ENCODE measurements at regions not wholly inside any gene's neighbourhood (a gene's known extent, or its start where the extent isn't known, plus 50 kb on each side); places are given as distances from the start of the nearest gene placed in this dataset.

DNA sequence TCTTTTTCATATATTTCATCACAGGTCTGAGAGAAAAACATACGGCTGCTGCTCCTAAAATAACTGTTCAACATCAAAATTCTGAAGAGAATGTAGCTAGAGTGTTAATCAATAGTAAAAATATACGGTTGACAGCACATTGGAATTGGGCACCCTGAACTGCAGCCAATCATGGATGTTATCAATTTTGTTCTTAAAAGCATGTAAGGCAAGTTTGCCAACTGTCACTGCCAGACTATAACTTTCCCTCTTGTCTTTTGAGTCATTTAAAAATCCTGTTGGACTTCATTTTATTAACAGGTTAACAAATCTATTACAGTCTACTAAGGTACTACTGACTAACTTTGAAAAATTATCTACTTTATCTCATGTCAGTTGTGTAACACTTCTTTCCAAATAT is 592.8 kb downstream of the HACE1 start:
- Histone ChIP-seq H3K4me3 (no peak overlapping the region), H3K9me1 (ENCODE audit: control insufficient read depth, insufficient read depth, low read length) (no peaks in the 10 kb centered on the region), H3K4me2 (ENCODE audit: insufficient read depth, low read length) (no peak overlapping the region), H2AFZ (ENCODE audit: low read depth, low read length) (no peak overlapping the region), H3K36me3 (ENCODE audit: control insufficient read depth, insufficient read depth, low read length) (no peaks in the 10 kb centered on the region), H3K27me3 (ENCODE audit: control insufficient read depth in 2 of 2, insufficient read depth in 2 of 2, low read length in 2 of 2) (no peaks in the 10 kb centered on the region), H3K79me2 (ENCODE audit: control insufficient read depth, insufficient read depth, low read length) (no peaks in the 10 kb centered on the region), H3K9me3 (replicated peaks; ENCODE audit: control insufficient read depth, insufficient read depth, low read depth, low read length) (no peaks in the 10 kb centered on the region), H3K27ac (ENCODE audit: extremely low read depth, low read depth, low read length) (no peak overlapping the region), H3K4me1 (replicated peaks in 1 of 2; ENCODE audit: control insufficient read depth in 2 of 2, insufficient read depth in 2 of 2, low read length in 2 of 2) (no peaks in the 10 kb centered on the region), H4K20me1 (replicated peaks; ENCODE audit: control insufficient read depth, insufficient read depth, low read length) (no peaks in the 10 kb centered on the region), H3K9ac (ENCODE audit: insufficient read depth in 1 of 2, low read depth in 2 of 2, low read length in 2 of 2) (no peak overlapping the region)
- POLR2A ChIA-PET = no interaction called here
- no peak for FAIRE-seq
- DNase-seq (ENCODE audit: extremely low read depth in 1 of 4, low spot score in 3 of 4) = no peak
- no TSS peak for BruUV-seq (replicated peaks)
- TF ChIP-seq NONO (IDR thresholded peaks at IDR 0.05; ENCODE audit: low read depth in 2 of 2, low read length in 1 of 2) = no peak
- TF ChIP-seq ZSCAN29 (IDR thresholded peaks at IDR 0.05) = no peak
- no peak for TF ChIP-seq BCOR (IDR thresholded peaks at IDR 0.05)
- no peak for TF ChIP-seq RBBP5 (IDR thresholded peaks at IDR 0.05; ENCODE audit: borderline replicate concordance, insufficient read depth, low read length, poor library complexity, severe bottlenecking)
- TF ChIP-seq RNF2 (IDR thresholded peaks at IDR 0.05) = no peak
- TF ChIP-seq, protein P1, sequence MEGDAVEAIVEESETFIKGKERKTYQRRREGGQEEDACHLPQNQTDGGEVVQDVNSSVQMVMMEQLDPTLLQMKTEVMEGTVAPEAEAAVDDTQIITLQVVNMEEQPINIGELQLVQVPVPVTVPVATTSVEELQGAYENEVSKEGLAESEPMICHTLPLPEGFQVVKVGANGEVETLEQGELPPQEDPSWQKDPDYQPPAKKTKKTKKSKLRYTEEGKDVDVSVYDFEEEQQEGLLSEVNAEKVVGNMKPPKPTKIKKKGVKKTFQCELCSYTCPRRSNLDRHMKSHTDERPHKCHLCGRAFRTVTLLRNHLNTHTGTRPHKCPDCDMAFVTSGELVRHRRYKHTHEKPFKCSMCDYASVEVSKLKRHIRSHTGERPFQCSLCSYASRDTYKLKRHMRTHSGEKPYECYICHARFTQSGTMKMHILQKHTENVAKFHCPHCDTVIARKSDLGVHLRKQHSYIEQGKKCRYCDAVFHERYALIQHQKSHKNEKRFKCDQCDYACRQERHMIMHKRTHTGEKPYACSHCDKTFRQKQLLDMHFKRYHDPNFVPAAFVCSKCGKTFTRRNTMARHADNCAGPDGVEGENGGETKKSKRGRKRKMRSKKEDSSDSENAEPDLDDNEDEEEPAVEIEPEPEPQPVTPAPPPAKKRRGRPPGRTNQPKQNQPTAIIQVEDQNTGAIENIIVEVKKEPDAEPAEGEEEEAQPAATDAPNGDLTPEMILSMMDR (IDR thresholded peaks at IDR 0.05 in 2 of 3, conservative IDR thresholded peaks at IDR 0.05 in 1 of 3; ENCODE audit: insufficient read depth in 2 of 3, low read depth in 1 of 3, low read length in 3 of 3) = no peak
- no peak for TF ChIP-seq NCOA6 (IDR thresholded peaks at IDR 0.05)
- no peak for TF ChIP-seq ZNF217 (CRISPR knock-in tag; IDR thresholded peaks at IDR 0.05)
- TF ChIP-seq HDAC2 (IDR thresholded peaks at IDR 0.05) = no peak
- TF ChIP-seq ERF (CRISPR knock-in tag; IDR thresholded peaks at IDR 0.05) = no peak
- TF ChIP-seq EGR1 (conservative IDR thresholded peaks at IDR 0.05) = no peak
- TF ChIP-seq ZZZ3 (IDR thresholded peaks at IDR 0.05) = no peak
- no peak for TF ChIP-seq SRSF9 (IDR thresholded peaks at IDR 0.05; ENCODE audit: borderline replicate concordance, low read depth, low read length)
- TF ChIP-seq PRMT5 (CRISPR knock-in tag; IDR thresholded peaks at IDR 0.05) = no peak
- TF ChIP-seq NELFE (IDR thresholded peaks at IDR 0.05; ENCODE audit: insufficient read depth, insufficient read length) = no peak
- TF ChIP-seq ZNF79 (CRISPR knock-in tag; IDR thresholded peaks at IDR 0.05; ENCODE audit: low read depth) = no peak
- TF ChIP-seq, protein P2, sequence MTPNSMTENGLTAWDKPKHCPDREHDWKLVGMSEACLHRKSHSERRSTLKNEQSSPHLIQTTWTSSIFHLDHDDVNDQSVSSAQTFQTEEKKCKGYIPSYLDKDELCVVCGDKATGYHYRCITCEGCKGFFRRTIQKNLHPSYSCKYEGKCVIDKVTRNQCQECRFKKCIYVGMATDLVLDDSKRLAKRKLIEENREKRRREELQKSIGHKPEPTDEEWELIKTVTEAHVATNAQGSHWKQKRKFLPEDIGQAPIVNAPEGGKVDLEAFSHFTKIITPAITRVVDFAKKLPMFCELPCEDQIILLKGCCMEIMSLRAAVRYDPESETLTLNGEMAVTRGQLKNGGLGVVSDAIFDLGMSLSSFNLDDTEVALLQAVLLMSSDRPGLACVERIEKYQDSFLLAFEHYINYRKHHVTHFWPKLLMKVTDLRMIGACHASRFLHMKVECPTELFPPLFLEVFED (CRISPR knock-in tag; conservative IDR thresholded peaks at IDR 0.05) = no peak
- 6% methylated on average over 2 of the region's 2 CpGs for WGBS (ENCODE audit: insufficient coverage, low coverage, missing lambda C conversion rate)
- in situ Hi-C loops (cut with MboI) (no loop called here), intact Hi-C loops (cut with micrococcal nuclease) (no loop called here)
- CTCF ChIA-PET (ENCODE audit: low intra/inter-chr PET ratio) = no interaction called here
- ATAC-seq = no peak
